NCI-H2171 (cell line): ENCODE measurements at regions not wholly inside any gene's neighbourhood (a gene's known extent, or its start where the extent isn't known, plus 50 kb on each side); places are given as distances from the start of the nearest gene placed in this dataset.

Experiments used
- DNase-seq: peaks from one replicate; lab custom pipeline; 2025; lab: John Stamatoyannopoulos, UW

DNA sequence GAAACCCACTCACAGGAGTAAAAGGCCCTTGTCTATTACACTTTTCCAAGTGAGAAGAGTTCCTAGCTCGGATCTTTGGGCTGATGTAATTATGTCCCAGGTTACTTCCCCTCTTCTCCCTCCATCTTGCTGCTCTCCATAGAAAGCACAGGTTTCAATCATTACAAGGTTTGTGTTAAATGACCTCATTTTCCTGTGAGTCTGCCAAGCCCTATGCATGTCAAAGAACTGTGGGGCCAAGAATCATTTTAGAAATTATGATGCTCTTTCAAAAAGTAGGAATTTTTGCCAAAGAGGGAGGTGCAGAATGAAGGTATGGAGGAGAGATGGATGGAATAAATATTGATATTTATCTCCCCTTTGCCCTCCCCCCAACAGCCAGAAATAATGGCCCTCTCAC lies 129.3 kb upstream of the TPM1 start:
- no peak for DNase-seq

DNA sequence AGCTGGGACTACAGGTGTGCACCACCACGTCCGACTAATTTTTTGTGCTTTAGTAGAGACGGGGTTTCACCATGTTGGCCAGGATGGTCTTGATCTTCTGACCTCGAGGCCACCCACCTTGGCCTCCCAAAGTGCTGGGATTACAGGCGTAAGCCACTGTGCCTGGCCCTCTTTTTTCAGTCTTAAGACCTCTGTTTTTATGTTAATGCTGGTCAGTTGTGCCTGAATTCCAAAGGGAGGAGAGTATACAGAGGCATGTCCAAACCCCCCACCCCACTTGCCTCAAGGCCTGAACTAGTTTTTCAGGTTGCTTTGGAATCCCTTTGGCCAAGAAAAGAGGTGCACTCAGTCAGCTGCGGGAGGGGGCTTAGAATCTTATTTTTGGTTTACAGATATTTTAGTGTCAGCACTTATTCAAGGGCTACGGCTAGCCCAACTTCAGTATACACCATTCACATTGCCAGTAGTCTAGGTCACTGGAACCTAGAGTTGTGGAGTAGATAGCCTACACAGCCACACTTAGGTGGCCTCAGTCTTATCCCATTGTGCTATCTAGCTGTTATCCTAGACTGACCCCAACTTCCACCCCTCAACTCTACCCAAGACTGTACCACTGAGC lies 128.0 kb upstream of the TPM1 start:
- DNase-seq = no peak

DNA sequence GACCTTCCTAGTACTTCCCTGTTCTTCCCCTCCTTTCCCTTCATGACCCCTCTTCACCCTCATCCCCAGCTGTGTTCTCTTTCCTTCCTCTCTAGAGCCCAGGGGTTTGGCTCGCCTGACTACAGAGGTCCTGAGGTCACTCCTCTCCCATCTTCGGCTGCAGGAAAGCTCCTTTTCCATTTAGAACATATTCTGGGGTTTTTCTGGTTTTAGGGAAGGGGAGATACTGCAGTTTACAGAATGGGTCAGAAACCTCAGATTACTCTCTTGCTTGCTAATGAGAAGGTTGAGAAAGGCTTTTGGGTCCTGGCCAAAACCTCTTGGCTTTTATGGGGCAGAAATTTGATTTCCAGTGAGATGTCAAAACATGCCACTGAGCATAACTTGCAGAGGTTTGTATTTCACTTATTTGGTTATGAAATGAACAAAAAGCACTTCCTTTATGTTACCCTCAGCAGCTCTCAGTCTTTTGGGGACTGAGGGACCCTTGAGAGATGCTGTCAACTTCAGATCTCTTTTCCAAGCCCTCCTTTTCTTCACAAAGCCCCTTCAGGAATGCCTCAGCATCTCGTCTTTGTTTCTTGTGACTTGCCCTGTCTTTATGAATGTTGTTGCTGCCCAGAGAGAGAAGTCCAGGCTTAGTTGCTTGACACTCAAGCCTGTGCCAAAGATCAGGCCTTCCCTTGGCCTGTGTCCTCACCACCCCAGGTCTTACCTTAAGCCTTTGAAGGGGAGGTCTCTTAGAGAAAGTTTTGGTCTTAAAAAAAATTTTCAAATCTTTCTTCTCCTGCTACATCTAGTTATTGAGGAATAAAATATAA lies 121.7 kb upstream of the TPM1 start:
- DNase-seq = no peak

DNA sequence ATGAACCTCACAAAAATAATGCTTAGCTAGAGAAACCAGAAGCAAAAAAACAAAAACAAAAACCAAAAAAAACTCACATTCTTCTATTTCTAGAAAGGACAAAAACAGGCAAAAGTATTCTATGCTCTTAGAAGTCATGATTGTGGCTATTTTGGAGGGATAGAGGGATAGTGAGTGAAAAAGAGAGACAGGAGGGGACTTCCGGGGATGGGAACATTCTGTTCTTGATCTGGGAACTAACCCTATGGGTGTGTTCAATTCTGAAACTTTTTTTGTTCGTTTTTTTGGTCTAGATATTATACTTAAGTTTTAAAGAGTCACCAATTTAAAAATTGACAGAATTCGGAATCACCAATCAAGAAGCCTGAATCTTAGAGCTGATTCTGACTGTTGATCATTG lies 120.0 kb upstream of the TPM1 start:
- DNase-seq = no peak

GRCh38 chr15:62925875-62926274 lies 116.7 kb upstream of the TPM1 start:
- DNase-seq = no peak

GRCh38 chr15:62927196-62927595 lies 115.4 kb upstream of the TPM1 start:
- no peak for DNase-seq

- DNase-seq = no peak
Observed at GRCh38 chr15:62927836-62928235, 114.7 kb upstream of the TPM1 start.

GRCh38 chr15:62928242-62928999 lies 114.1 kb upstream of the TPM1 start:
- DNase-seq = no peak

- no peak for DNase-seq
Observed at GRCh38 chr15:62929000-62929357, 113.6 kb upstream of the TPM1 start.

DNA sequence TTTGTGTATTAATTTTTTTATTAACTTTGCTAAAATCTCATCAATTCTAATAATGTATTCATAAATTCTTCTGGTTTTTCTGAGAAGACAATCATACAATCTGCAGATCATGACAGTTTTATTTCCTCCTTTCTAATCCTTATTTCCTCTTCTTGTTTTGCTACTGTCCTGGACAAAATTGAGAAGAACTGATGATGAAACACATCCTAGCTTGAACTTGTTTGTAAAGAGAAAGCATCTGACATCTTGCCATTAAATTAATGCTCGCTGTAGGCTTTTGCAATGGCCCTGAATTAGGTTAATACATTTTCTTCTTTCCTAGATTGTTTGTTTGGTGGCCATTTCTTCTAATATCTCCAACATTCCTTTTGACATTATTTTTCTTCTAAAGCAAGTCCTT lies 110.9 kb upstream of the TPM1 start:
- no peak for DNase-seq

- DNase-seq = no peak
Observed at GRCh38 chr15:62932436-62932835, 110.1 kb upstream of the TPM1 start.

DNA sequence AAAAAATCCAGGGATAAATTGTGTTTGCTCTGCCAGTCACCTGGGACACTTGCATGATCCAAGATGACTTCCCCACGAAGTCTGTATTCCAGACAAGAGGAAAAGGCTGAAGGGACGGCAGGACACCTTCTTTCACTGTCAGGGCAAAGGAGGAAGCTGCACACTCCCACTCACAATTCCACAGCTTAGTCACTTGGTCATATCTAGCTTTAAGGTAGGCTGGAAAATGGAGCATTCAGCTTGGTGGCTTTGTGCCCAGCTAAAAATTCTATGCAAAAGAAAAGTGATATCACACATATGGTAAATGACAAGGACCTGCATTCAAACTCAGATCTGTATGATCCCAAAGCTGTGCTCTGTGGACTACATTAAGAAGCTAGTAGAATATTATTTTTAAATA lies 109.2 kb upstream of the TPM1 start:
- no peak for DNase-seq

DNA sequence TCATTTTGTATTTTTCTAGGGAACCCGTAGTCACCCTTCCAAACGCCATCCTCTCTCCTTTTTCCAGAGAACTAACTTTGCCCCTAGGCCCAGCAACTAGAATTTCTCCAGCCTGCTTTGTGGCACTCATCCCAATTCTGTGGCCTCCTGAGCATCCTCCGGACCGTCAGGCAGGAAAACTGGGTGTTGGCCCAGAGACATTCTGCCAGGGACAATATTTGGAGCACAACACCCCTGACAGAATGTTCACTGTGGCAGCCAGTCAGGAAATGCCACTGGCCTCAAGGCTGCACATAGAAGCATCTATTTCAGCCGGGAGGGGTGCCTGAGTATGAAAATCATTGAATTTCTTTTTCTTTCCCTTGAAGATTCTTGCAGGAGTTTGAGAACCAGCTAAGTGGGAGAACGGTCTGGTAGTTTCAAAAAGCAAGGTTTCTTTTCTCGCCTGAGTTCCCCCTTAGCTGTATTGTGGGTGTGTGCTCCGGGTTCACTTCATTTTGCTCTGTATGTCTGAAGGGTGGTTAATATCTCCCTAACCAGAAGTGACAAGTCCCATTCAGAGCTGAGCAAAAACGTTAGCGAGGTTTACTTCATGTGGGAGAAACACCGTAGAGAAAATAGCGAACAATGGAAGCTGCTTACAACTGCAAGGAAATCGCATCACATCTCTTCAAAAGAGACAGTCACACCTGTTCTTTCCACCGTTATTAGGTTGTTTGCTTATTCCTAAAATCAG lies 108.1 kb upstream of the TPM1 start:
- no peak for DNase-seq

- no peak for DNase-seq
Observed at GRCh38 chr15:62935300-62936081, 107.1 kb upstream of the TPM1 start.

DNA sequence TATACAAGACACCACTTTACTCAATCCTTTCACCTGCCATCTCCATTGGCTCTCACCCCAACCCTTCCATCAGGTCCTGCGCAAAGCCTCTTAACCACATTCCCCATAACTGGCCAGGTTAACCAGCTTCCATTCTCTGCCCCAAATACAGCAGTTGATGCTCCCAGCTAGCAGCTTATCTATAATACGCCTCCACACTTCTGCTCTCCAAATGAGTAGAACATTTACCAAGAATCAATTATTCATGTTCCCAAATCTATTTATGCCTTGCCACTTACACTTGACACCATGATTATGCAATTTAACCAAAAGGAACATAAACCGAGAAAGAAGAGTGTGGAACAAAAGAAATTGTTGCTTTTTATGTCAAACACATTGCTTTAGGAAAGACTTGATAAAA lies 103.7 kb upstream of the TPM1 start:
- no peak for DNase-seq

GRCh38 chr15:62940093-62940754 lies 102.3 kb upstream of the TPM1 start:
- no peak for DNase-seq

DNA sequence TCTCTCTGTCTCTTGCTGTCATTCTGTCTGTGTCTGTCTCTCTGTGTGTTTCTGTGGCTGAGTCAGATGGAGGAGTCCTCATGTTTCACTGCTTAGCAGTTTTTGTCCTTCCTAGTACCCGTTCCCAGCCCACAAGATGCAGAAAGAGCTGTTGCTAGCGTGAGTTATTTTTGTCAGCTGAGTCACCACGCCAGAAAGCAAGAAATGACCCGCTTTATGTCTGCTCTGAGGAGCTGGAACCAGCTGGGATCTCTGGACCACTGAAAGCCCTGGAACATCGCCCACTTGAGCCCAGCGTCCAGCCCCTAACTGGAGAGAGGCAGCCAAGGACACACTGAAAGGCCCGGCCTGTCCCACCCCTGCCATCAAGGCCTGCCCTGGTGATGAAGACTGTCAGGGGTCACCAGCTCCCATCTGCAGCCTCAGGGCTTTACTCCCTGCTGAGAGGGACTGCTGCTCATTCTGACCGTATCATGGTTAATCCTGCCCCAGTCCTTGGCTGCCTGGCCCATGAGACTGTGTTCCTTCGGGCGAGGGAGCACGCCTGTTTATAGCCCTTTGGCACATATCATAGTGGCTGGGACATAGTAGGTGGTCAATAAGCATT lies 101.7 kb upstream of the TPM1 start:
- DNase-seq = no peak

DNA sequence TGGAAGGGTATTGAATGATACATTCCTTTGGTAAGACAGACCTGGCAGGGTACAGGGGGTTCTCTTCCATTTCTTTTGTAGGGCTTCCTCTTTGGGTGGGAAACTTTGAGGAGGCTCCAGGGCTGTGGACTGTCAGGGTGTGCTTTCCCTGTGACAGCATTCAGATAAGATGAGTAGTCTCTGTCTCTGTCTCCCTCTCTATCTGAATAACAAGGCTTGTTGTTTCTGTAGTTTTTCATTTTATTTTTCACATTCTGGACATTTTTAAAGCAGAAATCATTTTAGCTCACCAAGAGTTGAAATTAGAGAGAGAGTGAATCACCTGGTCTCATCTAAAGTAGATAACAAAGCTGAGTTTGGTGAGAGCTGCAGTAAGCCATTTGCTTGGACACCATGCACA lies 100.8 kb upstream of the TPM1 start:
- no peak for DNase-seq

DNA sequence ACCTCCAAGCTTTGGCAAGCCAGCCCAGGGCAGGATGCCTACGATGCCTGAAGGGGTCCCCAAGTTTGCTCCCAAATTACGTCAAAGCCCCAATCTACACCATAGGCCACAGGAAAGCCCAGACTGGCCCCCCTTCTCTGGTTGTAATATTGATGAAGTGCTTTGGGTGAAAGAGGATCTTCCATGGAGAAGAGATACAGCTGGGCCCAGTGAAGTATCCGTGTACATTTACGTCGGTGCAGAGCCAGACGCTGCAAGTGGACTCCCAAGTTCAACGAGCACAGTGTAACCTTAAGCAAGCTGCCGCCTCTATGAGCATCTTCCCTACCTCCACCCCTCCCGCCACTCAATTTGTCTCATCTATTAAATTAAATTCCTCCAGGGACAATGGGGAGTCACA lies 100.1 kb upstream of the TPM1 start:
- no peak for DNase-seq

- no peak for DNase-seq
Observed at GRCh38 chr15:62945063-62945462, 97.5 kb upstream of the TPM1 start.

DNA sequence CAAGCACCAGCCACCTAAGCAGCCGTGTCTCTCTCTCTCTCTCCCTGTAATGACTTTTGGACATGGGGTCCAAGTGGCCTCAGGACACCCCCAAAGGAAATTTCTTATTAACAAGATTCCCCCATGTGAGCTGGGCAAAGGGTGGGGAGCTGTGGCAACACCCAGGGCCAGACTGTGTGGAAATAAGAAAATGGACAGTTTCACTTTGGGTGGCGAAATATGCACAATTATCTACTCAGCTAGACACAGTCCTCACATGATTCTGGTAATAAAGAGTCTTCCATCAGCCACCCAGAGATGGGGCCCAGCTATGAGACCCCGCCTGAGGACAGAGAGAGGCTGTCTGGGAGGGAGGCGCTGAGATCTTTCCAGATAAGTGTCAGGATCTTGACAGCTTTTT lies 96.8 kb upstream of the TPM1 start:
- no peak for DNase-seq
